ENCODE measurements at regions not wholly inside any gene's neighbourhood (a gene's known extent, or its start where the extent isn't known, plus 50 kb on each side); places are given as distances from the start of the nearest gene placed in this dataset.
"Not testable (repeated sequence)": the region's sequence is repeated elsewhere in the genome, so short reads cannot be mapped to it uniquely, and the experiment has no call there.

- no peak for DNase-seq (ENCODE audit: low read depth in 3 of 3)
These were observed 949.8 kb upstream of the LRATD1 start for GRCh38 chr2:13682540-13683272.

- no peak for DNase-seq (ENCODE audit: low read depth in 3 of 3)
These were observed 946.3 kb upstream of the LRATD1 start for GRCh38 chr2:13686262-13686661.

- no peak for DNase-seq (ENCODE audit: low read depth in 3 of 3)
These were observed 937.8 kb upstream of the LRATD1 start for GRCh38 chr2:13694673-13695072.

- DNase-seq (ENCODE audit: low read depth in 3 of 3): no peak
These were observed 935.9 kb upstream of the LRATD1 start for GRCh38 chr2:13696601-13697000.

GRCh38 chr2:13698847-13699246, 933.7 kb upstream of the LRATD1 start:
- DNase-seq (ENCODE audit: low read depth in 3 of 3): no peak

- not testable (repeated sequence) for DNase-seq (ENCODE audit: low read depth in 3 of 3)
These were observed 932.6 kb upstream of the LRATD1 start for GRCh38 chr2:13699939-13700338.

GRCh38 chr2:13711154-13711553, 921.4 kb upstream of the LRATD1 start:
- no peak for DNase-seq (ENCODE audit: low read depth in 3 of 3)

GRCh38 chr2:13714466-13714865, 918.1 kb upstream of the LRATD1 start:
- DNase-seq (ENCODE audit: low read depth in 3 of 3): no peak

GRCh38 chr2:13725945-13726344, 906.6 kb upstream of the LRATD1 start:
- DNase-seq (ENCODE audit: low read depth in 3 of 3): no peak

GRCh38 chr2:13745330-13745729, 887.2 kb upstream of the LRATD1 start:
- no peak for DNase-seq (ENCODE audit: low read depth in 3 of 3)

- DNase-seq (ENCODE audit: low read depth in 3 of 3): no peak
These were observed 880.6 kb upstream of the LRATD1 start for GRCh38 chr2:13751955-13752354.

- no peak for DNase-seq (ENCODE audit: low read depth in 3 of 3)
These were observed 874.1 kb upstream of the LRATD1 start for GRCh38 chr2:13758412-13758811.

- DNase-seq (ENCODE audit: low read depth in 3 of 3): no peak
These were observed 864.2 kb upstream of the LRATD1 start for GRCh38 chr2:13768274-13768673.

GRCh38 chr2:13770279-13770678, 862.2 kb upstream of the LRATD1 start:
- DNase-seq (ENCODE audit: low read depth in 3 of 3): no peak

- DNase-seq (ENCODE audit: low read depth in 3 of 3): no peak
These were observed 852.5 kb upstream of the LRATD1 start for GRCh38 chr2:13779996-13780395.

- no peak for DNase-seq (ENCODE audit: low read depth in 3 of 3)
These were observed 841.4 kb upstream of the LRATD1 start for GRCh38 chr2:13791019-13791547.

GRCh38 chr2:13806539-13806938, 826.0 kb upstream of the LRATD1 start:
- no peak for DNase-seq (ENCODE audit: low read depth in 3 of 3)

- no peak for DNase-seq (ENCODE audit: low read depth in 3 of 3)
These were observed 819.3 kb upstream of the LRATD1 start for GRCh38 chr2:13813236-13813635.

GRCh38 chr2:13818002-13818401, 814.5 kb upstream of the LRATD1 start:
- DNase-seq (ENCODE audit: low read depth in 3 of 3): no peak

GRCh38 chr2:13819896-13820295, 812.6 kb upstream of the LRATD1 start:
- DNase-seq (ENCODE audit: low read depth in 3 of 3): no peak

- DNase-seq (ENCODE audit: low read depth in 3 of 3): no peak
These were observed 811.1 kb upstream of the LRATD1 start for GRCh38 chr2:13821255-13821880.

- DNase-seq (ENCODE audit: low read depth in 3 of 3): no peak
These were observed 810.2 kb upstream of the LRATD1 start for GRCh38 chr2:13822365-13822764.

GRCh38 chr2:13826314-13826853, 806.1 kb upstream of the LRATD1 start:
- no peak for DNase-seq (ENCODE audit: low read depth in 3 of 3)
